GM19463 (cell line): ENCODE measurements at regions not wholly inside any gene's neighbourhood (a gene's known extent, or its start where the extent isn't known, plus 50 kb on each side); places are given as distances from the start of the nearest gene placed in this dataset.

ENCODE experiments used
- ATAC-seq: cut with Tn5 transposase; IDR thresholded peaks from one replicate; pipeline ENCODE4 v1.9.1; 2021; ENCODE audit warnings: mild to moderate bottlenecking, moderate library complexity; ENCODE audit not compliant: unreplicated experiment

DNA sequence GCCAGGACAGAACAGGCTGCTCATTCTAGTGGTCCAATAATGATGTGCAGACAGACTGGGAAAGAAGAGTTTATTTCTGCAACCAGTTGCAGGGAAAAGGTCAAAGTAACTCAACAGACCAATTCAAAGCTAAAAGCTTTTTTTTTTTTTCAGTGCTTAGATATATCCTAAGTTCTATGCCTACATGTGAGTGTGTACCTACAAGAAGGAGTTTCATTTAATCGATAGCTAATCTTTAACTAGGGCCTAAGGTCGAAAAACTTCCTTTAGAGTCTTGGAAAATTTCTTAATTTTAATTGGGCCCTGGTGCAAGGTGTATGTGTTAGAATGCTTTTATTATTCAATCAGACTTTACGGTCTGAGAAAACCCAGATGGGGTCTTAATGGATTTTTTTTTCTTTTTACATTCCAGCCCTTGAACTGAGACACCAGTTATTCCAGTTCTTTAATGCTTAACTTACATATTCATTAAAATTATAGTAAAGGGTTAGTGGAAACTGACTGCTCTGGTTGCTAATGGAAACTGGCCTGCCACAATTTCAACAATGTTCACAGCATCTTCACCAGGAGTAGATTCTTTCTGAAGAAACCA, 365.3 kb downstream of the MTRR start:
- no peak for ATAC-seq

DNA sequence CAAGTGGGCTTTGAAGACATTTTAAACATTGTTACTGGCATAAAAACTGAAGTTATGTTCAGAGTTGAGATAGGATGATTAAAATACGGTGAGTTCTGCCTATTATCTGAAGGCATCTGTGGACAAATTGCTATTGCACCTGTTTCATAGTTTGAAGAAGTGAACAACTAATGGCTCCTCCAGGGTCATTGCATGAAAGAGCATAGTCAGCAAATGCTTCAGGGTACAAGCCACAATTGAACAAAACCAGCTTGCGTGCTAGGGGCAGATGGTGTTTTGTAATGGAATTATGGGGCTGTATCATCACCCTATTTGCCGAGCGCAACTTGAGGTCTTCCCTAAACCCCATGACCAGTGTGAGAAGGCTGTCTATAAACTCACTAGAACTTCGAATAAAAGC, 369.1 kb downstream of the MTRR start:
- no peak for ATAC-seq

DNA sequence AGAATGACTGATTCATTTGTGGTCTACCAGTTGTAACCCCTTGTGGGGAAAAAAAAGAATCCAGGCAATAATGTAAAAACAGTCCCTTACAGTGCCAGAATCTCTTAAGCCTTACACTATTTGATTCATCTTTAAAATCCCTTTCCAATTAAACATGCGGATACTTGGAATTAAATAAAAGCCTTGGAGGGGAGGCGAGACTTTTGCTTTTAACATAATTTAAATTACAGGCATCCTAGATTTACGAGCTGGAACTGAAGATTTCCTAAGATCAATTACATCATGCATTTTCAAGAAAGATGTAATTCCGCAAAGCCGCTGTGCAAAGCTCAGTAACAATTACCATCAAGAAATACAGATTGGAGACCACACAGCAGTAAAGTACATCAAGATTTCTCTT, 370.2 kb downstream of the MTRR start:
- ATAC-seq: no peak

DNA sequence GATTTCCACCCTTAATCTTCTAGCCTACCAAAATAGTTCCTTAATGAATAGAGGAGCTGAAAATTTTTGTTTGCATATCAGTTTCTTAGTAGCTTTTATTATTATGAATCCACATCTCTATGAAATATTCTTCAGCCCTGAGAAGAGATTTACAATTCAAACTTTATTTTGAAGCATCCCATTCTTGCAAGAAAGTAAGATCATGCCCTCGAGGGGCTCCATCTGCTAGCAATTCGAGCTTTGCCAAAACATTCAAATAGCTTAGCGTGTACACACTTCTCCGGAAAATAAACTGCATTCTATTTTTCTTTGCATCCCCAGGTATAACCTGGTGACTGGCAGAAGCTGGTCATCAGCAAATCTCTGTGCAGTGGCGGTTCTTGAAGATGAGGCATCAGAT, 370.7 kb downstream of the MTRR start:
- ATAC-seq: no peak

DNA sequence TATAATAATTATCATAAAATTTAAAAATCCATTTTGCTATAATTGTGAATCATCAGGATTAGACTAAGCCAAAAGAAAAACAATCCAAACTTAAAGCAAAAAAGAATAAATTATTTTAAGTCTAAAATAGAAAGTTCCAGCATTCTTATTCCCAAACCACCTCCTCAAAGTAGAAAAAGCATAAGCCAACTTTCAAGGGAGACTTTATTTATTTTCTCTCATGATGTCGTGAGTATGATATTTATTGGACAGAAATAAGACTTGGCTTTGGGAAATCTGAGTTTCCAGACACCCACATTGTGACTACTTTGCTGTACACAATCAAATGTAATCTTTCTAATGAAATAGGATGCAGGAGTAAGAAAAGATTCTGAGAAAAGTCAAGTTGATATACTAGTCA, 372.1 kb downstream of the MTRR start:
- ATAC-seq: no peak

DNA sequence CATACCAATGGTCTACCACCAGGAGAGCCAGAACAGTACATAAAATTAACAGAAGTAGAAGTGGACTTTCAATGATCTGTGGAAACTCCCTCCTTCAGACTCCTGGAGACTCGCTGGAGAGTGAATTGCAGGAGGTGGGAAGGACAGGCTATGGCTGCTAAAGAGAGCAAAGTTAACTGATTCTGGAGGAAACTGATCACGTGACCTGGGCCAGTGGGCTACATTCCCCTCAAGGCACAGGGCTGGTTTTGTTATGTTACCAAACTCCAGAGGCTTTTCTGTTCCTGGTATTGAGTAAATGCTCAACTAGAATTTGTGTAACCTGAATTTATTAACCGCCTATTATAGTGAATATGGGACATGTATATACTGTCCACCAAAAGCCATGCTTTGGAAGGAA, 372.6 kb downstream of the MTRR start:
- ATAC-seq: no peak

DNA sequence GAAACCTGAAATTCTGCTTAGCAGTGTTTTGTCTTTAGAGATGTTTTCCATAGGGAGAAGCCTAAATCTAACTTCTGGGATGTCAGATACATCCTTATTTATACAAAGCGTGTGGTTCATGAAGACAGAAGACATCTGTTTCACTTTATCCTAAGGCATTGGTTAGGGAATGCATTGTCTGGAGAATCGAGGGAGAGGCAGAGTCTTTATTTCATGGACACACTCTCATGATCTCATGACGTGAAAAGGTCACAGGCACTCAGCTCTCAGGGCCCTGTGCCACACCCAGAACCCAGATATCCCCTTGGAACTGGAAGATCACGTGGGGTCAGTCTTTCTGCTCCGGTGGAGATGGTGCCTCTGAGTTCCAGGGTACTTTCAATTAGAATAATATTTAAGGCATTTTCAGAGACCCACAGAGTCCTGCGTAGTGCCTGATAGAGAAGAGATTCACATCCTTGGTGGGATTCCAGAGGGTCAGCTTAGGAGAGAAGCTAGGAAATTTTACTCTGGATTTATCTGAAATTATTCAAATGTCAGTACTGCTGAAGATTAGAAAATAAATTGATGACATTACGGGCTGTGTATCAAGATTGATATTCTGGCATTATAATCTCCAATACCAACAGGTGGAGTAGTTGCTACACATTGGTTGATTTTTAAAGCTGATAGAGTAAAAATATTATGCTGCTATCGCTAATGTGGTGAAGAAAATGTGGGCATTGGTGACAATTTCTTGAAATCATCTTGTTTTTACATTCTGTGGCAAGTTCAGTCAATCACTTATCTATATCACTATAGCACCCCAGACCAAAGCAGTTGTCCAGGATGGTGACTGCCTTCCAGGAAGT, 378.3 kb downstream of the MTRR start:
- ATAC-seq: no peak

DNA sequence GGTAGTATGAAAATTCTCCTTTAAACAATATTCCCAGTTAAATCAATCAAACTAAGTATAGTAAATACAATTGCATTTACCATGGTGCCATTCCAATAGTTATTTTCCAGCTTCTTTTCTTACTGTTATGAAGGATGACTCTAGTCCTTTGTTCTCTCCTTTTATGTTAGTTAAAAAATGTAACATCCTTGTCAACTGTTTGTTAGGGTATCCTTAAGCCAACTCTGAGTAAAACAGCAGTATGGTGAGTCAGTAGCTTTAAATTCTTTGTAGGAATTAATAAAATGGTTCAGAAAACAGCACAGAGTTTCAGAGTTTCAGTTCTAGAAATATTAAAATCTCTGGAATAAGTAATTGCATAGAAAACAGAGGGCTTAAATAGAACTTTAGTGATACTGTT, 384.4 kb downstream of the MTRR start:
- ATAC-seq: no peak

DNA sequence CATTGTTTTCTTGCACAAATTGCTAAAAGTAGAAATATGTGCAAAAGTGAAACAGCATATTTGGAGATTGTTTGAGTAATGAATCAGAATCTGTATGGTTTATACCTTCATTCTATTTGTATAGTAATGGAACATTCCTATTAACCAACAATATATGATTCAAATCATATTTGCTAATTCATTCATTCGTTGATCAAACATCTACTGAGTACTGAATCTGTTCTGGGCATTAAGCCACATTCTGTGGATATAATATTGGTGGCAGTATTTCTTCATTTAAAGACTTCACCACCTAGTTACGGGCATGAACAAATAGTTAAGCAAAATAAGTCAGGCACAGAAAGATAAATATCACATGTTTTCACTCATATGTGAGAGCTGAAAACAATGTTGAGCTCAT, 385.7 kb downstream of the MTRR start:
- ATAC-seq: no peak

DNA sequence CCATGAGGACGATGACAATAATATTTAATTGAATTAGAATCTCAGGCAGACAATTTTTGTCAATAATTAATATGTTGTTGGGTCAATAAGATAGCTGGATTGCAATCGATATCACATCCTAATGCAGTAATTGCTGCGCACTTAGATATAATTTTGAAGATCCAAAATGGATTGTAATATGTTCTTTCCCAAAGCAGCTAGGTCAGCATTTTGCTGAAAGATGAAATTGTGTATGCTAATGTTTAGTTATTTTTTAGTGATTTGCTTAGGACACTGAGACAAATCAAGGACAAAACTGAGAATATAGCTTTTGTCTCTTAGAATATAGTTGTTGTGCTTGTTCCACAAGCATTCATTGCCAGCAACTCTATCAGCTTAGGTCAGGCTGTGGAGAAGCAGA, 389.9 kb downstream of the MTRR start:
- ATAC-seq: no peak

DNA sequence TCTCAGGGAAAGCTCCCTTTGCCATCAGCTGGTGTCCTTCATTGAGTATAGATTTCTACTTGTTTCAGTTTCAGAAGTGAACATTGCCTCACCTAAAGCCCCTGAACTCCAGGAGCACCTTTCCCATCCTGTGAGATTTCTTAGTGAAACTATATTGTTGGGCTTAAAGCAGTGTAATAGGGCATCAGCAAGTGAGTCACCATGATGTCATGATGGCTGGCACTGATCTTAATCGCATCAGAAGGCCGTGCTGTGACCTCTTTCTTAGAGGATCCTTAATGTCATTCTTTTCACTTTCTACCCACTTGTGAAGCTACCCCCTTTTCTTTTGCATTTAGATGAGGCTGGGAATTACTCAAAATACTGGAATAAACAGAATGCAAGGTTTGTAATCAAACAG, 401.3 kb downstream of the MTRR start:
- no peak for ATAC-seq

DNA sequence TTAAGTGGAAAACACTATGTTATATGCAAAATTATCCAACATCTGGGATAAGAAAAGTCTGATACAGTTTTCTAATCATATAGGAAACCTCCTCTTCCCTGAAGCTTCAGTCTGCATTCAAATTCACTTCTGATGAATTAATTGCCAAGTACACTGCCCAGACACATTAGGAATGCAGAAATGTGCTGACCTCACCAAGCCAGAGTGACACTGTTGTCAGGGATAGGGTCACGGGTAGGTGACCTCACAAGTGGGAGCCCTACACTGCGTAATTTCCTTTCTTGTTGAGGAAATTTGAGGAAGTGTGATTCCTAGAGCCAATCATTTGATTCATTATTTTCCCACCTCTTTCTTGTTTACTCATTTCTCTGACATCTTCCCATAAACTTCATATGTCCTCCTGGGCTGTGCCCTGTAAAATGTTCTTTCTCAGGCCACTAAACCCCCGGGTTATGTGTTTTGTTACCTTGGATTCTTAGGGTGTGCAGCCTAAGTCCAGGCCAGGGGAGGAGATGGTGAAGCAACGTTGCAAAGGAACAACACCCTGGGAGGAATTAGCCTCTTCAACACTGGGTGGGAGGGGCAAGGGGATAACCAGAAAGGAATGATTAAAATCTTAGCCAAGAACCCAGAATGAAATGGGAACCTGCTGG, 411.9 kb downstream of the MTRR start:
- no peak for ATAC-seq

DNA sequence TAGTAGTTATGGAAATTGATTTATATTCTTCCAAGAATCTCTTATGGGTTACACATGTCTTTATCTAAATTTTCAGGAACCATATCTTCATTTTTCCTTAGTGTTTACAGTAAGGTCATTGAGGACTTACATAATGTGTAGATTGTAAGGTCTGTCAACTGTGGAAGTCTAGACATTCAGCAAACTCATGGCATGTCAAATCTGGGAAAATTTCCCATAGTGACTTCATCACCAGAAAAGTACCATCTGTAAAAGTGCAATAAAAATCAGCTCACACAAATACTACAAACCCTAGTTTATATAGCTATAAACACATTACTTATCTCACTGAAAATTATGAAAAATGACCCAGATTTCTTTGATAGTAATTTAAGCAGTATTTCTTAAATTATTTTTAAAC, 419.4 kb downstream of the MTRR start:
- no peak for ATAC-seq

DNA sequence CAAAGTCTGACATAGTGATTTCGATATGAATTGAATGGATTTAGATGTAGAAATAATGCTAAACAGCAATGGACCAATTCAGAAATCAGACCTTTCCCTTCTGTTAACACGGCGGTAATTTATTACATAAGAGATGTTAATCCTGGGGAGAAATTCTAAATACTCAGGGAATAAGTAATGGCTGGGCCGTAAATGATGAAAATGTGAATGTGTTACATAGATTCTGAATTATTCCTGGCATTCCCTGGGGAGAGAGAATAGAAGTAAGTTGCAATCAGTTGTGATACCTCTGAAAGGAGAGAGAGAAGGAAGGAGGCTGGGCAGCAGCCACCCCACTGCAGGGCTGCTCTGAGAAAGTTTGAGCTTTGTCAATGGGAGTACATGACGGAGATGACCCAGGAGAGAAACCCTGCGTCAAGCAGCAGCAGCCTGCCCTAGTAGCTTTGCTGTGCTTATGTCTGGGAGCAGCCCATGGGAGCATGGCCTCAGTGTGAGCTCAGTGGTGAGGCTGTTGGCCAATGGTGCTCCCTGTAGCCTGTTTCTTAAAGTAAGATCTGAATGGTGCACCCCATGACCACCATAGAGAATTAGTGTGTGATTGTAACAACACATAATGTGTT, 420.1 kb downstream of the MTRR start:
- ATAC-seq: no peak

DNA sequence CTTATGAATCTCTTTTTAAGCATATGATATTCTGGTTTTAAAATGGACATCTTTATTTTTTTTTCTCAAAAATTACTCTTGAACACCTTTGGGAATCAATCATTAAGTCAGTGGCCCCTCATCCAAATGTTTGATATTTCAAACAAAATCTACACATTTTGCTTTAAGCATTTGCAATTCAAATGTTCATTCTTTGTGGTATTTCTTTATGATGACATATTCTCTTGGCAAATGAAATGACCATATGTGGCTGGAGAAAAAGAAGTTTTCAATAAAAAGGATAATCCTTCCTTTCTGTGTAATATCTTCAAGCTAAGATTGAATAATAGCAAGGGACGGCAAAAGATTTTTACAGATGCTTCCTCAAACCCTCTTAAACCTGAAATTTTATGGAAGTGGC, 420.8 kb downstream of the MTRR start:
- ATAC-seq: no peak

DNA sequence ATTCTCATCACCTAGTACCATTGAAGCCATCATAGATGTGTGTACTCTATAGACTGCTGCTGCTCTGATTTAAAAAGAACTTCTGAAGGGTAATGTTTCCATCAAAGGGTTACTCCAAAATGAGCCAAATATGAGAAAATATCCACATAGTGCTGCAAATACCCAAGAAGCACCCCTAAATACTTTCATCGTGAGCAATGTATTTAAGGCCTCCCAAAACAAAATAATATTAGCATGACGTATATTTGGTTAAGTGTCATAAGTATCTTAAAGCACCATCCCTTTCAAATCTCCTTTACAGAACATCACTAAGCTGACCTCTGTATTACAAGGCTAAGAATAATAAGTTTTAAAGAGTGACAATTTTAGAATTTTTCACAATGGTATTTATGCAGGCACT, 421.8 kb downstream of the MTRR start:
- no peak for ATAC-seq

DNA sequence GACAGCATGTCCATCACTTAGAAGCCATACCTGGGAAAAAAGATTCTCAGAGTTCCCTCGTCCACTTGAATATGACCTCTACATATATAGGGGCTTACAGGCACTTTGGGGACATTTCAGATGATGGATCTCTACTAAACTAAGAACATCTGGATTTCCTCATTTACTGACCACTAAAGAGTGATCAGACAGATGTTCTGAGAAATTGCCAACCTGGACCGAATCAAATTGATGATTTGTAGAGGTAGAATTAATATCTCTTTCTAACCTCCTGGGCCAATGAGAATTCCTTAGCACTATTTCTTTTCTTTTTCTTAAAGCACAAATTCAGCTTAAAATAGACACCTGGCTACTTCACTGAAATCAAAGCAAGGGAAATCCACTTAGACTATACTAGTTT, 422.7 kb downstream of the MTRR start:
- ATAC-seq: no peak

DNA sequence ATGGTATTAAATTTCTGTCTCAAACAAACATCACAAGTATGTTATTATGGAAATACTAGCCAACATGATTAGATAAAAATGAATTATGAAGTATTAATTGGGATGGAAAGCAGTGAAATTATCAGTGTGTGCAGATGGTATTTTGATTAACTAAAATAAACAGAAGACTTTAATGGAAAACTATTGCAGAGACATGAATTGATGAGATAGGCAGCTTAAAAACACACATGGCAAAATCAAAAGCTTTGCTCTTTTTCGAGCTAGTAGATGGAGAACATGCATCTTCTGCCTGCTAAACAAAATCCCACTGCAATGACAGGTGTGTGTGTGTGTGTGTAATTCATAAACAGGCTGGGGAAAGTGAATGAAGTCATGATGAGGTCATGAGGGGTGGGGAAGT, 426.2 kb downstream of the MTRR start:
- no peak for ATAC-seq

DNA sequence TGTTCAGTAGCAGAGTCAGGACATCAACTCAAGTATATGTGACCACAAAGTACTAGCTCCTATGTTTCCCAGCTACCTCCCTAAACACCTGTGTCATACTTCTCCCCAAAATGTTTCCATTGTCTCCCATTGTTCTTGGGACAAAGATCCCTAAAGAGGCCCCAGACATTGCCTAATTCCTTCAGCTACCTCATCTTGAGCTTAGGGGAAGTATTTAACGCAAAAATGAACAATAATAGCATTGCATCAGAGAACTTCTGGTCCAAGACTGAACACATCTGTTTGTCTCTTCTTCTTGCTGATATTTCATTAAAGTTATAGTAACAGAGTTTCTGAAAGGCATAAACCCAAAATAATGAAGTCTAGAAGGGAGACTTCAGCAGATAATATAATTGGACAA, 430.8 kb downstream of the MTRR start:
- ATAC-seq: no peak

DNA sequence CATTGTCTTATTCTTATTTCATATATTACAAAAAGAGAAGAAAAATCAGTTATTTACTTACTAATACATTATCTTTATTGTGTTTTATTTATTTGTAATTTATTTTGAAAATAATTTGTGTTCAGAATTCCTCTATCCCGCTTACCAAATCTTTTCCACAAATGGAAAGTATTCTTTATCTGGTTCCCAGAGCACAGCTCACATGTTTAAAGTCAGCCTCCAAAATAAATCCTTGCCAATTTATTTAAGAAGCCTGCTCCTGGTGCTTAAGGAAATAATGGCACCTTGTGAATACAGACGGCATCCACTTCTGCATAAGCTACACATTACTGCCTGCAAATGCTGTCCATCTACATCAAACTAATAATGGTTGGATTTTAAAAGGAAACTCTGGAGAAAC, 435.4 kb downstream of the MTRR start:
- no peak for ATAC-seq

DNA sequence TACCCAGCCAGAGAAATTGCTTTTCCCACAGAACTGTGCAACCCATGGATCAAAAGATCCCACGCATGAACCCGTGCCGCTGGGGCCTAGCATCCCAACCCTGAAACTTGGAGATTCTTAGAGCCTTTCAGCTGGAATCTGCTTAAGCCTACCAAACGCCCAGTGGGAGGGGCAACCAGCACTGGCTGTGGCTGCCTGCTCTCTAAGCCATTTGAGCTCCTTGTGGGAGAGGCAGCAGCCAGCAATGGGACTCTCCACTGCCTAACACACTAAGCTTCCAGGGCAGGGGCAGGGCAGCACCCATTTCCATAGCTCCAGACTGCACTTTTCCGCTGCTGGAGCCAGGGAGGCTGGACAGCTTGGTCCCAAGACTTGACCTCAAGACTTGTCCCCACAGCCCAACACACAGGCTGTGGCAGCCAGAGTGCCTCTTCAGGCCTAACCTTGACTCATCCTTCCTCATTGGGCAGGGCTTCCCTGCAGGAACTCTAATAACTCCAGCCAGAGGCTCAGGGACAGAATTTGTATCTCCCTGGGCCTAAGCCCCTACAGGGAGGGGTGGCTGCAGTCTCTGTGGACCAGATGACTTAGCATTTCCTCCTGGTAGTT, 437.4 kb downstream of the MTRR start:
- ATAC-seq: no peak
